Osteocyte (in vitro differentiated cells): ENCODE measurements at regions not wholly inside any gene's neighbourhood (a gene's known extent, or its start where the extent isn't known, plus 50 kb on each side); places are given as distances from the start of the nearest gene placed in this dataset.

Source experiments
- DNase-seq: peaks from one replicate; pipeline ENCODE4 v3.0.0; 2021; ENCODE audit warnings: mixed read lengths; ENCODE audit not compliant: unreplicated experiment; ENCODE audit errors: extremely low spot score
- H3K27ac Mint-ChIP-seq: one replicate; pipeline ENCODE4 v1.8.0; 2021; ENCODE audit warnings: mild to moderate bottlenecking, mixed read lengths; ENCODE audit not compliant: unreplicated experiment
- H3K27me3 Mint-ChIP-seq: one replicate; pipeline ENCODE4 v1.8.0; 2021; ENCODE audit warnings: mixed read lengths; ENCODE audit not compliant: unreplicated experiment
- H3K36me3 Mint-ChIP-seq: one replicate; pipeline ENCODE4 v1.8.0; 2021; ENCODE audit warnings: mixed read lengths; ENCODE audit not compliant: unreplicated experiment
- H3K4me1 Mint-ChIP-seq: one replicate; pipeline ENCODE4 v1.8.0; 2021; ENCODE audit warnings: mixed read lengths; ENCODE audit not compliant: unreplicated experiment
- H3K4me3 Mint-ChIP-seq: one replicate; pipeline ENCODE4 v1.8.0; 2021; ENCODE audit warnings: mild to moderate bottlenecking, moderate library complexity, mixed read lengths; ENCODE audit not compliant: unreplicated experiment
- H3K9me3 Mint-ChIP-seq: one replicate; pipeline ENCODE4 v1.8.0; 2021; ENCODE audit warnings: mixed read lengths; ENCODE audit not compliant: unreplicated experiment
- CTCF ChIP-seq: fragments of 200-600 bp; sonication (generic); IDR thresholded peaks from 2 replicates; pipeline ENCODE4 v1.5.0; 2021; ENCODE audit warnings: antibody characterized with exemption, mild to moderate bottlenecking, moderate library complexity

DNA sequence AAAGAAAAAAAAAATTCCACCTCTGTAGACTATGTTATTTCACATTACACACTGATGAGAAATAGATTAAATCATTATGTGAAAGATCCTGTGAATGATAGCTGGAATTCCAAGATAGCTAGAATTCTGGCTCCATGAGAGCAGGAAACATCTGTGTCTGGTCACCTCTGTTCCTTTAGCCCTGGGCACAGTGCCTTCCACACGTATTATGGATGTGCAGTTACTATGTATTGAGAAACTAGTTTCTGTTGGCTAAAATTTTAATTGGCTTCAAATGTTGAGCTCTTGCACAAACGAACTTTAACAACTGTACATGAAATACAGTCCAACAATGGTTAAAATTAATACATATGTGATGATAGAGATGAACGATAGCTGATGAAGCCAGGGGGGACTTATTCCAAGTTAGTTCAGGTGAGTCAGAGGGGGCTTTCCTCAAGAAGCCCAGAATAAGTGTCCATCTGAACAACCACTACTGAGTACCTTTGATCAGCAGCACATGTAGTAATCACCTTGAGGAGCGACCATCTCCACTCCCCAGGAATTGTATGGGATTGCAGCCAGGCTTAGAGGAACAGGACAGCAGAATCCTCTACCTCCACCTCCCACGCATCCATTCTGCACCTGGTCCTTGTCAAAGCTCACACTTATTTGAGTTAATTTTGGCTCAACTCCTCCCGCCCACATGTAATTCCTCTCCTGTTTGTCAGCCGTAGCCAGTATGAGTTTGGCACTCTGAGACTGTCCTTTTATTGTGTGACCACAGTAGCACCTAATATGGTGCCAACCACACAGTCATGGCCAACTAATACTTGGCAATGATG is 68.6 kb downstream of the NABP1 start:
- Mint-ChIP-seq H3K4me3 (no peak overlapping the region), H3K4me1 (peaks cover 14% of the 10 kb centered on the region), H3K36me3 (no peaks in the 10 kb centered on the region), H3K9me3 (no peaks in the 10 kb centered on the region), H3K27ac (no peak overlapping the region), H3K27me3 (no peaks in the 10 kb centered on the region)
- DNase-seq = no peak
- no peak for TF ChIP-seq CTCF

- Mint-ChIP-seq H3K27ac (no peak overlapping the region), H3K4me1 (peaks cover 14% of the 10 kb centered on the region), H3K4me3 (no peak overlapping the region), H3K36me3 (no peaks in the 10 kb centered on the region), H3K27me3 (no peaks in the 10 kb centered on the region), H3K9me3 (no peaks in the 10 kb centered on the region)
- DNase-seq = no peak
- TF ChIP-seq CTCF = no peak
Measured at GRCh38 chr2:191747170-191747530, 69.2 kb downstream of the NABP1 start.

DNA sequence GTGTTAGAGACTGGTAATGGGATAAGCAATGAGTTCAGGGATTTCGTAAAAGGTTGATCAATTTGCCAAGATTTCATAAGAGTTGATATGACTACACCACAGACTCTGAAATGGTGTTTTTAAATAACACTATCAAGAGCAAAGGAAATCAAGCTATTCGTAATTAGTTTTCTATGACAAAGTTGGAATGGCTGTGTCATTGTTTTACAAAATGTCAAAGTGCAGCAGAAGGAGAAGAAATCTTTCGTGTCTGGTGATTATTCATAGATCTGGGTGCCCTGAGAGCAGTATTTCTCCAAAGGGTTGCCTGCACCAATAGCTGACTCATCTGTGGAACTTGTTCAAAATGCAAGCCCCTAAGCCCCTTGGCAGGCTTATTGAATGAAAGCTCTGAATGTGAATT is 70.1 kb downstream of the NABP1 start:
- no peak overlapping the region for H3K27ac Mint-ChIP-seq
- no peak overlapping the region for H3K4me3 Mint-ChIP-seq
- peaks cover 14% of the 10 kb centered on the region for H3K4me1 Mint-ChIP-seq
- no peak for DNase-seq
- TF ChIP-seq CTCF = no peak
- H3K36me3 Mint-ChIP-seq = no peaks in the 10 kb centered on the region
- H3K9me3 Mint-ChIP-seq = no peaks in the 10 kb centered on the region
- no peaks in the 10 kb centered on the region for H3K27me3 Mint-ChIP-seq

DNA sequence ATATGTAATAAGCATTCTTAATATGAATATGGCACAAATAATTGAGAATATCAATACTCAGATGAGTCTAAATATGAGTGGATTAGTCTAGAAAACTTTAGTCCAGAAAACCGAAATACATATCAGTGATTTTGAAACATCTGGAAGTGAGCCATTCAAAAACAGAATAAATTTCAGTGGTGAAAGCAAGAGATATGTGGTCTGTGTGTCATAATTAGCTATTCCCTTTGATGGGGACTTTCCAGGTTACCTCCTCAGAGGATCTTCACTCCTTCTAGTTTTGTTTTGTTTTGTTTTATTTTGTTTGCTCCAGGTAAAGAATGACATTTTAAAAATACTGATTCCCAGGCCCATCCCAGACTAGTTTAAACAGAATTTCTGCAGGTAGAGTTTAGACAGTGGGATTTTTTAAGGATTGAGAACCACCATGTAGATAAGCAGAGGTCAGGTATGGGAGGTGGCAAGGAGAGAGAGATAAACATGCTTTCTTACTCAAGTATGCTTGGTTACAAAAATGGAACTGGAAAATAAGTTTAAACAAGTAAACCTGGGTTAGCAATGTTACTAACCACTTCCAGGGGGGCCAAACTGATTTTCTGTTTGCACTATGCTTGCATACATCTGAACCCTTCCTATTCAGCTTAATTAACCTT is 70.7 kb downstream of the NABP1 start:
- no peak for DNase-seq
- no peaks in the 10 kb centered on the region for H3K27me3 Mint-ChIP-seq
- no peak for TF ChIP-seq CTCF
- H3K36me3 Mint-ChIP-seq = no peaks in the 10 kb centered on the region
- H3K4me3 Mint-ChIP-seq = no peak overlapping the region
- peaks cover 14% of the 10 kb centered on the region for H3K4me1 Mint-ChIP-seq
- H3K9me3 Mint-ChIP-seq = no peaks in the 10 kb centered on the region
- no peak overlapping the region for H3K27ac Mint-ChIP-seq

GRCh38 chr2:191749181-191749540 is 71.2 kb downstream of the NABP1 start:
- no peaks in the 10 kb centered on the region for H3K27me3 Mint-ChIP-seq
- no peaks in the 10 kb centered on the region for H3K9me3 Mint-ChIP-seq
- no peak overlapping the region for H3K4me3 Mint-ChIP-seq
- H3K36me3 Mint-ChIP-seq = no peaks in the 10 kb centered on the region
- DNase-seq = no peak
- peaks cover 14% of the 10 kb centered on the region for H3K4me1 Mint-ChIP-seq
- H3K27ac Mint-ChIP-seq = no peak overlapping the region
- TF ChIP-seq CTCF = no peak
